GM21390 (cell line): ENCODE measurements at regions not wholly inside any gene's neighbourhood (a gene's known extent, or its start where the extent isn't known, plus 50 kb on each side); places are given as distances from the start of the nearest gene placed in this dataset.
"Not testable (repeated sequence)": the region's sequence is repeated elsewhere in the genome, so short reads cannot be mapped to it uniquely, and the experiment has no call there.

Experiments used
- ATAC-seq: cut with Tn5 transposase; IDR thresholded peaks from one replicate; pipeline ENCODE4 v1.9.1; 2021; ENCODE audit not compliant: unreplicated experiment

GRCh38 chr3:6452974-6453373 is 407.9 kb upstream of the GRM7 start:
- ATAC-seq: no peak

- ATAC-seq: no peak
These were observed 405.9 kb upstream of the GRM7 start for GRCh38 chr3:6455031-6455430.

- no peak for ATAC-seq
These were observed 393.7 kb upstream of the GRM7 start for GRCh38 chr3:6467186-6467585.

- ATAC-seq: no peak
These were observed 392.3 kb upstream of the GRM7 start for GRCh38 chr3:6468589-6468988.

- no peak for ATAC-seq
These were observed 389.2 kb upstream of the GRM7 start for GRCh38 chr3:6471744-6472143.

- ATAC-seq: not testable (repeated sequence)
These were observed 370.2 kb upstream of the GRM7 start for GRCh38 chr3:6490487-6491327.

- ATAC-seq: no peak
These were observed 369.1 kb upstream of the GRM7 start for GRCh38 chr3:6491768-6492167.

GRCh38 chr3:6492306-6492705 is 368.6 kb upstream of the GRM7 start:
- ATAC-seq: no peak

GRCh38 chr3:6498944-6499343 is 362.0 kb upstream of the GRM7 start:
- ATAC-seq: not testable (repeated sequence)

GRCh38 chr3:6504347-6504746 is 356.6 kb upstream of the GRM7 start:
- ATAC-seq: no peak

- no peak for ATAC-seq
These were observed 356.1 kb upstream of the GRM7 start for GRCh38 chr3:6504834-6505233.

GRCh38 chr3:6508410-6508759 is 352.5 kb upstream of the GRM7 start:
- no peak for ATAC-seq

- ATAC-seq: no peak
These were observed 351.3 kb upstream of the GRM7 start for GRCh38 chr3:6509576-6509975.

GRCh38 chr3:6510713-6511112 is 350.2 kb upstream of the GRM7 start:
- no peak for ATAC-seq

GRCh38 chr3:6512172-6512800 is 348.6 kb upstream of the GRM7 start:
- ATAC-seq: no peak

- no peak for ATAC-seq
These were observed 344.8 kb upstream of the GRM7 start for GRCh38 chr3:6516143-6516542.

- no peak for ATAC-seq
These were observed 344.2 kb upstream of the GRM7 start for GRCh38 chr3:6516694-6517093.

GRCh38 chr3:6518709-6519345 is 342.1 kb upstream of the GRM7 start:
- ATAC-seq: no peak

- no peak for ATAC-seq
These were observed 339.4 kb upstream of the GRM7 start for GRCh38 chr3:6521369-6522113.

- ATAC-seq: no peak
These were observed 338.7 kb upstream of the GRM7 start for GRCh38 chr3:6522191-6522590.

GRCh38 chr3:6523043-6523442 is 337.9 kb upstream of the GRM7 start:
- no peak for ATAC-seq

- ATAC-seq: no peak
These were observed 336.4 kb upstream of the GRM7 start for GRCh38 chr3:6524479-6524878.
